ENCODE measurements at regions not wholly inside any gene's neighbourhood (a gene's known extent, or its start where the extent isn't known, plus 50 kb on each side); places are given as distances from the start of the nearest gene placed in this dataset.

GRCh38 chr1:19581381-19581780 is 62.7 kb upstream of the NBL1 start:
- TF ChIP-seq CTCF (IDR thresholded peaks at IDR 0.05), result no peak
- no peak for TF ChIP-seq POLR2AphosphoS5 (IDR thresholded peaks at IDR 0.05)
- no peak for TF ChIP-seq POLR2A (IDR thresholded peaks at IDR 0.05)
